ENCODE measurements at regions not wholly inside any gene's neighbourhood (a gene's known extent, or its start where the extent isn't known, plus 50 kb on each side); places are given as distances from the start of the nearest gene placed in this dataset.

GRCh38 chr2:12818416-12819102, 101.8 kb downstream of the TRIB2 start (continued):
- no peak for TF ChIP-seq JUN (CRISPR knock-in tag; IDR thresholded peaks at IDR 0.05)
- no peak for TF ChIP-seq TP53 (CRISPR knock-in tag; IDR thresholded peaks at IDR 0.05)
- TF ChIP-seq ATF1 (CRISPR knock-in tag; IDR thresholded peaks at IDR 0.05) = no peak
- no peak for TF ChIP-seq CTCF (IDR thresholded peaks at IDR 0.05)
- TF ChIP-seq GTF2I (CRISPR knock-in tag; conservative IDR thresholded peaks at IDR 0.05) = no peak
- TF ChIP-seq, protein P1, sequence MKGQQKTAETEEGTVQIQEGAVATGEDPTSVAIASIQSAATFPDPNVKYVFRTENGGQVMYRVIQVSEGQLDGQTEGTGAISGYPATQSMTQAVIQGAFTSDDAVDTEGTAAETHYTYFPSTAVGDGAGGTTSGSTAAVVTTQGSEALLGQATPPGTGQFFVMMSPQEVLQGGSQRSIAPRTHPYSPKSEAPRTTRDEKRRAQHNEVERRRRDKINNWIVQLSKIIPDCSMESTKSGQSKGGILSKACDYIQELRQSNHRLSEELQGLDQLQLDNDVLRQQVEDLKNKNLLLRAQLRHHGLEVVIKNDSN (CRISPR knock-in tag; IDR thresholded peaks at IDR 0.05) = no peak

DNA sequence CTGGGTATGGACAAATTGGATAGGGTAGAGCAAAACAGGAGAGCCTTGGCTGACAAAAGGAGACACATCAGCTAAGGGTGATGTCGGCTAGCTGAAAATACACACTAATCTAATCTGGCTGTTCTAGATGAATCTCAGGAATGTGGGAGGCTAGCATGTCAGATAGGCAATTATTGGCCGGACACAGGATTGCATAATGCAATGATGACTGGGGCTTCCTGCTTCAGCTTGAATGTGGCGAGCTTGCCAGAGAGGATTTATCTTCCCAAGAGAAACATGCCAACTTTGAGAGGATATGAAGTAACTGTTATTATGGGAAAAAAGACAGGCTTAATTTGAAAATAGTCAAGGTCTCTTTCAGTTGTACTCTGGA, 102.4 kb downstream of the TRIB2 start:
- no peak for ATAC-seq
- TF ChIP-seq GRHL2 (CRISPR knock-in tag; IDR thresholded peaks at IDR 0.05; ENCODE audit: insufficient replicate concordance, severe bottlenecking) (no peak), FOXP4 (CRISPR knock-in tag; IDR thresholded peaks at IDR 0.05) (no peak), KAT7 (CRISPR knock-in tag; IDR thresholded peaks at IDR 0.05; ENCODE audit: borderline replicate concordance) (no peak), ZNF396 (CRISPR knock-in tag; IDR thresholded peaks at IDR 0.05; ENCODE audit: borderline replicate concordance) (no peak), ZNF532 (CRISPR knock-in tag; IDR thresholded peaks at IDR 0.05; ENCODE audit: borderline replicate concordance) (no peak), GABPB1 (CRISPR knock-in tag; IDR thresholded peaks at IDR 0.05) (no peak), RELA (CRISPR knock-in tag; IDR thresholded peaks at IDR 0.05; ENCODE audit: borderline replicate concordance) (no peak), E2F1 (CRISPR knock-in tag; IDR thresholded peaks at IDR 0.05) (no peak), SP1 (CRISPR knock-in tag; conservative IDR thresholded peaks at IDR 0.05) (no peak), ESRRA (CRISPR knock-in tag; IDR thresholded peaks at IDR 0.05; ENCODE audit: borderline replicate concordance) (no peak)
- TF ChIP-seq, protein P2, sequence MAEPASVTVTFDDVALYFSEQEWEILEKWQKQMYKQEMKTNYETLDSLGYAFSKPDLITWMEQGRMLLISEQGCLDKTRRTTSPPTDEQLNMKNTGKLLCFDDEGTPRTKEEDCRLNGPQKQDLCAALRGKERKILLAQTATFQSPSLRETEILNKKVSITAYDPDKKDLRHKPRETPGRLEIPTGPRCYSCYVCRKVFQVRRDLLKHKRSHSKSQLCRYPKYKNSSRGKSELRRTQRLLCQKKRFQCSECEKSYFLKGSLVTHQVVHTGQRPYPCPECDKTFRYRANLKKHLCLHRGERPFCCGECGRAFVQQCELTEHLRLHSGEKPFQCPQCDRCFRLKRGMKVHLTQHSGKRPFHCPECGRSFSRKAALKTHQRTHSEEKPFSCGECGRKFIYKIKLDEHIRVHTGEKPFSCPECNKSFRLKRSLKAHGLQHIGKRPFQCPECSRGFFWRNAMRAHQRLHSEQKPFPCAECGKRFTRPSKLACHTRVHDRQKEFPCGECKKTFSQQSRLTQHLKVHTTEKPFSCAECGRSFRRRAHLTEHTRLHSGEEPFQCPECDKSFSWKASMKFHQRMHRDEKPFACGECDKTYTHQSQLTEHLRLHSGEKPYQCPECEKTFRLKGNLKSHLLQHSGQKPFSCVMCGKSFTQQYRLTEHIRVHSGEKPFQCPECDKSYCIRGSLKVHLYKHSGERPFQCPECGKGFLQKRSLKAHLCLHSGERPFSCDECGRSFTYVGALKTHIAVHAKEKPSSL (CRISPR knock-in tag; conservative IDR thresholded peaks at IDR 0.05) = no peak
- TF ChIP-seq, protein P3, sequence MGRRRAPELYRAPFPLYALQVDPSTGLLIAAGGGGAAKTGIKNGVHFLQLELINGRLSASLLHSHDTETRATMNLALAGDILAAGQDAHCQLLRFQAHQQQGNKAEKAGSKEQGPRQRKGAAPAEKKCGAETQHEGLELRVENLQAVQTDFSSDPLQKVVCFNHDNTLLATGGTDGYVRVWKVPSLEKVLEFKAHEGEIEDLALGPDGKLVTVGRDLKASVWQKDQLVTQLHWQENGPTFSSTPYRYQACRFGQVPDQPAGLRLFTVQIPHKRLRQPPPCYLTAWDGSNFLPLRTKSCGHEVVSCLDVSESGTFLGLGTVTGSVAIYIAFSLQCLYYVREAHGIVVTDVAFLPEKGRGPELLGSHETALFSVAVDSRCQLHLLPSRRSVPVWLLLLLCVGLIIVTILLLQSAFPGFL (CRISPR knock-in tag; IDR thresholded peaks at IDR 0.05; ENCODE audit: borderline replicate concordance) = no peak
- TF ChIP-seq, protein P4, sequence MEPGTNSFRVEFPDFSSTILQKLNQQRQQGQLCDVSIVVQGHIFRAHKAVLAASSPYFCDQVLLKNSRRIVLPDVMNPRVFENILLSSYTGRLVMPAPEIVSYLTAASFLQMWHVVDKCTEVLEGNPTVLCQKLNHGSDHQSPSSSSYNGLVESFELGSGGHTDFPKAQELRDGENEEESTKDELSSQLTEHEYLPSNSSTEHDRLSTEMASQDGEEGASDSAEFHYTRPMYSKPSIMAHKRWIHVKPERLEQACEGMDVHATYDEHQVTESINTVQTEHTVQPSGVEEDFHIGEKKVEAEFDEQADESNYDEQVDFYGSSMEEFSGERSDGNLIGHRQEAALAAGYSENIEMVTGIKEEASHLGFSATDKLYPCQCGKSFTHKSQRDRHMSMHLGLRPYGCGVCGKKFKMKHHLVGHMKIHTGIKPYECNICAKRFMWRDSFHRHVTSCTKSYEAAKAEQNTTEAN (CRISPR knock-in tag; IDR thresholded peaks at IDR 0.05) = no peak
- TF ChIP-seq, protein P5, sequence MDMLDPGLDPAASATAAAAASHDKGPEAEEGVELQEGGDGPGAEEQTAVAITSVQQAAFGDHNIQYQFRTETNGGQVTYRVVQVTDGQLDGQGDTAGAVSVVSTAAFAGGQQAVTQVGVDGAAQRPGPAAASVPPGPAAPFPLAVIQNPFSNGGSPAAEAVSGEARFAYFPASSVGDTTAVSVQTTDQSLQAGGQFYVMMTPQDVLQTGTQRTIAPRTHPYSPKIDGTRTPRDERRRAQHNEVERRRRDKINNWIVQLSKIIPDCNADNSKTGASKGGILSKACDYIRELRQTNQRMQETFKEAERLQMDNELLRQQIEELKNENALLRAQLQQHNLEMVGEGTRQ (CRISPR knock-in tag; IDR thresholded peaks at IDR 0.05) = no peak

More for the DNA sequence above, 102.4 kb downstream of the TRIB2 start:
- no peak overlapping the region for H3K27ac Mint-ChIP-seq
- H3K9me3 Mint-ChIP-seq = peaks cover 5% of the 10 kb centered on the region; the same call in 1 of the 2 replicates
- ChIA-PET POLR2A (no interaction called here), CTCF (interaction anchor here (0.7 kb wide), 1 partner anchor 990 kb away, joined by 3 read pairs; no protein-coding TSS in a partner anchor)
- no peaks in the 10 kb centered on the region for H3K27me3 Mint-ChIP-seq (ENCODE audit: low read depth)
- H3K36me3 Mint-ChIP-seq = no peaks in the 10 kb centered on the region
- H3K4me3 Mint-ChIP-seq = no peak overlapping the region
- no peak for DNase-seq (ENCODE audit: low spot score)
- H3K4me1 Mint-ChIP-seq = peaks cover 12% of the 10 kb centered on the region

All from WTC11 (cell line).